CD4-positive, CD25-positive, alpha-beta regulatory T cell (primary cell): ENCODE measurements at regions not wholly inside any gene's neighbourhood (a gene's known extent, or its start where the extent isn't known, plus 50 kb on each side); places are given as distances from the start of the nearest gene placed in this dataset.
A peak's percentile ranks its signal among the peaks of the same experiment; 100 is the strongest.
"Not testable (repeated sequence)": the region's sequence is repeated elsewhere in the genome, so short reads cannot be mapped to it uniquely, and the experiment has no call there.

Experiments used
- ATAC-seq, 2 donors: fragments of 150-1000 bp; cut with Tn5 transposase; one replicate each; pipeline ENCODE4 v1.10.0; 2021; ENCODE audit warnings: low read depth in 2 of 2, moderate number of reproducible peaks in 2 of 2, moderate library complexity in 1 of 2
- DNase-seq, 3 donors: peaks; one replicate each; pipeline versions ENCODE4 v3.0.0 to v3.0.0-alpha.2; 2012 to 2022; ENCODE audit warnings: mixed read lengths in 1 of 3
- H3K27ac ChIP-seq: one replicate; pipeline ENCODE4 v1.7.0; 2013; ENCODE audit warnings: mild to moderate bottlenecking, low read length; ENCODE audit not compliant: insufficient read depth, poor library complexity, severe bottlenecking
- H3K27me3 ChIP-seq: one replicate; pipeline ENCODE4 v1.7.0; 2013; ENCODE audit warnings: low read length; ENCODE audit not compliant: control insufficient read depth, insufficient read depth
- H3K36me3 ChIP-seq: one replicate; pipeline ENCODE4 v1.7.0; 2013; ENCODE audit warnings: mild to moderate bottlenecking, low read length, moderate library complexity; ENCODE audit not compliant: control insufficient read depth, insufficient read depth
- H3K4me1 ChIP-seq: 2 replicates; pipeline ENCODE4 v1.7.0; 2013; ENCODE audit warnings: mild to moderate bottlenecking, low read length; ENCODE audit not compliant: insufficient read depth, control insufficient read depth, poor library complexity, severe bottlenecking
- H3K4me3 ChIP-seq: one replicate; pipeline ENCODE4 v1.7.0; 2013; ENCODE audit warnings: low read depth, mild to moderate bottlenecking, low read length, moderate library complexity
- H3K9me3 ChIP-seq, 2 experiments: 1 replicate in 1 of 2; 2 replicates in 1 of 2; pipeline ENCODE4 v1.7.0; 2013; ENCODE audit warnings: low read length in 2 of 2, mild to moderate bottlenecking in 1 of 2, moderate library complexity in 1 of 2; ENCODE audit not compliant: control insufficient read depth in 2 of 2
- H3K27ac Mint-ChIP-seq, 3 donors: one replicate each; pipeline ENCODE4 v1.8.0; 2020 to 2022; ENCODE audit warnings: mild to moderate bottlenecking in 3 of 3, mixed read lengths in 3 of 3, moderate library complexity in 2 of 3
- H3K27me3 Mint-ChIP-seq: one replicate; pipeline ENCODE4 v1.8.0; 2022; ENCODE audit warnings: mild to moderate bottlenecking, mixed read lengths
- H3K36me3 Mint-ChIP-seq: one replicate; pipeline ENCODE4 v1.8.0; 2020; ENCODE audit warnings: mixed read lengths
- H3K4me1 Mint-ChIP-seq, 4 donors: one replicate each; pipeline ENCODE4 v1.8.0; 2020 to 2022; ENCODE audit warnings: mixed read lengths in 4 of 4, mild to moderate bottlenecking in 1 of 4
- H3K4me3 Mint-ChIP-seq, 4 donors: one replicate each; pipeline ENCODE4 v1.8.0; 2020 to 2022; ENCODE audit warnings: mild to moderate bottlenecking in 4 of 4, mixed read lengths in 4 of 4, moderate library complexity in 3 of 4
- H3K9me3 Mint-ChIP-seq, 7 donors: one replicate each; pipeline ENCODE4 v1.8.0; 2020 to 2022; ENCODE audit warnings: mixed read lengths in 7 of 7, mild to moderate bottlenecking in 3 of 7, moderate library complexity in 2 of 7

GRCh38 chr7:57218196-57218716 is 86.0 kb upstream of the ZNF479 start:
- no peaks in the 10 kb centered on the region for H3K27me3 ChIP-seq
- Mint-ChIP-seq H3K4me3 (no peak overlapping the region), H3K9me3 (peaks cover 0 to 82% (median 41%) of the 10 kb centered on the region in 7 donors), H3K27me3 (no peaks in the 10 kb centered on the region), H3K36me3 (peaks cover 10% of the 10 kb centered on the region), H3K4me1 (no peaks in the 10 kb centered on the region), H3K27ac (peak overlapping the region in 1 of 3 donors; percentile 27)
- no peak for DNase-seq
- H3K36me3 ChIP-seq, result no peaks in the 10 kb centered on the region
- ATAC-seq, result no peak
- H3K4me3 ChIP-seq, result no peak overlapping the region
- H3K9me3 ChIP-seq, result peaks cover 8 to 41% of the 10 kb centered on the region in 2 experiments
- no peak overlapping the region for H3K27ac ChIP-seq
- no peaks in the 10 kb centered on the region for H3K4me1 ChIP-seq

DNA sequence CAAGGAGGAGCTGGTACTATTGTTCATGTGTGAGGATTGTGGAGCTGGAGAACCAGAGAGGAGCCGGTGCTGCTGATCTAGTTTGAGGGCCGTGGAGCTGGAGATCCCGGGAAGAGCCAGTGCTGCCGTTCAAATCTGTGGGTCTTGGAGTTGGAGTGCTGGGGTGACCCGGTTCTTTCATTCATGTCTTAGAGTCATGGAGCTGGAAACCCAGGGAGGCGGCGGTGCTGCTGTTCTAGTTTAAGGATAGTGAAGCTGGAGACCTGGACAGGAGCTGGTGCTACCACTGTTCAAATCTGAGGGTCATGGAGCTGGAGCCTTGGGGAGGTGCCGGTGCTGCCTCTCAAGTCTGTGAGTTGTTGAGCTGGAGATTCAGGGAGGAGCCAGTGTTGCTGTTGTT is 88.5 kb upstream of the ZNF479 start:
- Histone ChIP-seq H3K27ac (no peak overlapping the region), H3K27me3 (no peaks in the 10 kb centered on the region), H3K4me3 (no peak overlapping the region), H3K36me3 (no peaks in the 10 kb centered on the region), H3K4me1 (no peaks in the 10 kb centered on the region), H3K9me3 (peaks cover 8 to 38% of the 10 kb centered on the region in 2 experiments)
- H3K36me3 Mint-ChIP-seq, result peaks cover 10% of the 10 kb centered on the region
- no peak overlapping the region for H3K27ac Mint-ChIP-seq
- peaks cover 0 to 74% (median 39%) of the 10 kb centered on the region in 7 donors for H3K9me3 Mint-ChIP-seq
- DNase-seq (no peak), ATAC-seq (no peak)
- H3K4me1 Mint-ChIP-seq, result no peaks in the 10 kb centered on the region
- no peak overlapping the region for H3K4me3 Mint-ChIP-seq
- H3K27me3 Mint-ChIP-seq, result no peaks in the 10 kb centered on the region

GRCh38 chr7:57225666-57226065 is 93.4 kb upstream of the ZNF479 start:
- Histone ChIP-seq H3K27me3 (no peaks in the 10 kb centered on the region), H3K4me1 (no peaks in the 10 kb centered on the region), H3K9me3 (peaks cover 5 to 42% of the 10 kb centered on the region in 2 experiments), H3K4me3 (no peak overlapping the region), H3K36me3 (no peaks in the 10 kb centered on the region), H3K27ac (no peak overlapping the region)
- peaks cover under 1 to 60% (median 16%) of the 10 kb centered on the region in 7 donors for H3K9me3 Mint-ChIP-seq
- ATAC-seq (no peak), DNase-seq (no peak)
- H3K36me3 Mint-ChIP-seq, result no peaks in the 10 kb centered on the region
- H3K4me3 Mint-ChIP-seq, result no peak overlapping the region
- H3K27me3 Mint-ChIP-seq, result no peaks in the 10 kb centered on the region
- no peaks in the 10 kb centered on the region for H3K4me1 Mint-ChIP-seq
- H3K27ac Mint-ChIP-seq, result no peak overlapping the region

GRCh38 chr7:57241236-57241635 is 109.0 kb upstream of the ZNF479 start:
- H3K36me3 ChIP-seq, DNase-seq, H3K4me1 ChIP-seq, H3K4me3 Mint-ChIP-seq, H3K27ac Mint-ChIP-seq, H3K36me3 Mint-ChIP-seq, H3K27me3 Mint-ChIP-seq, H3K27ac ChIP-seq, ATAC-seq, H3K27me3 ChIP-seq, H3K4me3 ChIP-seq, H3K4me1 Mint-ChIP-seq: not testable (repeated sequence)
- peaks cover 8 to 49% of the 10 kb centered on the region in 2 experiments for H3K9me3 ChIP-seq
- peaks cover 6 to 61% (median 15%) of the 10 kb centered on the region in 7 donors for H3K9me3 Mint-ChIP-seq

DNA sequence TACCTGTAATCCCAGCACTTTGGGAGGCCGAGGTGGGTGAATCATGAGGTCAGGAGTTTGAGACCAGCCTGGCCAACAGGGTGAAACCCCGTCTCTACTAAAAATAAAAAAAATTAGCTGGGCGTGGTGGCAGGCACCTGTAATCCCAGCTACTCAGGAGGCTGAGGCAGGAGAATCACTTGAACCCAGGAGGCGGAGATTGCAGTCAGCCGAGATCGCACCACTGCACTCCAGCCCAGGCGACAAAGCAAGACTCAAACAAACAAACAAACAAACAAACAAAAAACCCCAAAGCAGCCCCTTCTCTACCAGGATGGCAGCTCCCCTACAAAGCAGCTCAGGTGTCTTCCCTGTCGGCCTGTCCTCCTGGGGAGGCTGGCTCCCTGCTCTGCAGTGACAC is 111.3 kb upstream of the ZNF479 start:
- H3K27me3 ChIP-seq, H3K36me3 Mint-ChIP-seq, H3K27me3 Mint-ChIP-seq, H3K27ac ChIP-seq, H3K4me1 ChIP-seq, H3K4me1 Mint-ChIP-seq, H3K27ac Mint-ChIP-seq, ATAC-seq, DNase-seq, H3K4me3 Mint-ChIP-seq, H3K4me3 ChIP-seq, H3K36me3 ChIP-seq: not testable (repeated sequence)
- peaks cover 11 to 44% of the 10 kb centered on the region in 2 experiments for H3K9me3 ChIP-seq
- H3K9me3 Mint-ChIP-seq, result peaks cover 5 to 58% (median 16%) of the 10 kb centered on the region in 7 donors

DNA sequence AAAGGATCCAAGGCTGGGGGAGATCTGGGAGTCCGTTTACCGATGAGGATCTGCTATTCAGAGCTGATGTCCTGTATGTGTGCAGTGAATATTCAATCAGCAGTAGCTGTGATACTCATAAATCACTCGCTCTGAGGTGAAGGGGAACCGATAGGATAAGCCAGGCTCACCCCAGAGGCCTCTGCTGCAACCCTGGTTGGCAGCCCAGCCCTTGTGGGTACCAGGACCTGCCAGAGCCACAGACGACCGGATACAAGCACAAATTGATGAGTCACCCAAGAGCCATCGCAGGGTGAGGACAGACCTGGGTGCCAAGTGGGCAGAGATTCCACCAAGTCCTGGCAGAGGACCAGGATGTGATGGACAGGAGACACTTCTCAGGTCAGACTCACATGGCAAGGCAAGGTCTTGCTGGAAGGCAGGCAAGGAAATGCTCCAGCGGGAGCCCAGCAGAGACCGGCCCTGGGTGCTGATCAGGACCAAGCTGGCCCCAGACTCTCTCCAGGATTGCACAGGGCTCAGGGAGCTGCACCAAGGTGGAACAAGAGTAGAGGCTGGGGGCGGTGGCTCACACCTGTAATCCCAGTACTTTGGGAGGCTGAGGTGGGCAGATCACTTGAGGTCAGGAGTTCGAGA is 112.2 kb upstream of the ZNF479 start:
- peaks cover 0 to 61% (median 14%) of the 10 kb centered on the region in 7 donors for H3K9me3 Mint-ChIP-seq
- not testable (repeated sequence) for H3K4me1 Mint-ChIP-seq, H3K36me3 Mint-ChIP-seq, H3K4me3 Mint-ChIP-seq, H3K27me3 Mint-ChIP-seq, H3K4me1 ChIP-seq, H3K36me3 ChIP-seq, H3K27ac ChIP-seq, H3K27me3 ChIP-seq, H3K27ac Mint-ChIP-seq, H3K4me3 ChIP-seq, DNase-seq, ATAC-seq
- H3K9me3 ChIP-seq, result peaks cover 11 to 51% of the 10 kb centered on the region in 2 experiments

DNA sequence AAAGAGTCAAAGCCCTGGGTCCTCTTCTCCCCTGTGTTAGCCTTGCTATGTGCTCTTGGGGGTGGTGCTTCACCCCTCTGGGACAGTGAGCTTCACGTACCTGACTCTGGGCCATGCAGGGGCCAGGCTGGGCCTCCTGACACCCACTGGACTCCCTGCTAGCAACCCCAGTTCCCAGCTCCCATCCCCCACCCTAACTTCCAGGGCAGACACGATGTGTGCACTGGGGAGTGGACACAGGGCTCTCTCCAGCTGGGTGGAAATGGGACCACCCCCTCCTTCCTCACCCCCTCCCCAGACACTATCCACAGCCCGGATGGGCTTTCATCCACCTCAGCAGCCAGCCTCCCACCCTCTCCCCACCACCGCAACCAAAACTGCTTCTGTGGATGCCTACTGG is 113.0 kb upstream of the ZNF479 start:
- Histone ChIP-seq H3K9me3 (peaks cover 14 to 54% of the 10 kb centered on the region in 2 experiments), H3K36me3 (no peaks in the 10 kb centered on the region), H3K4me1 (no peaks in the 10 kb centered on the region), H3K27me3 (no peaks in the 10 kb centered on the region), H3K27ac (no peak overlapping the region), H3K4me3 (no peak overlapping the region)
- H3K4me3 Mint-ChIP-seq, result no peak overlapping the region
- H3K27me3 Mint-ChIP-seq, result no peaks in the 10 kb centered on the region
- H3K4me1 Mint-ChIP-seq, result no peaks in the 10 kb centered on the region
- ATAC-seq (no peak), DNase-seq (no peak)
- no peak overlapping the region for H3K27ac Mint-ChIP-seq
- H3K36me3 Mint-ChIP-seq, result peaks cover 3% of the 10 kb centered on the region
- peaks cover 0 to 64% (median 14%) of the 10 kb centered on the region in 7 donors for H3K9me3 Mint-ChIP-seq

- no peak overlapping the region for H3K4me3 Mint-ChIP-seq
- ATAC-seq (no peak), DNase-seq (no peak)
- H3K36me3 Mint-ChIP-seq, result no peaks in the 10 kb centered on the region
- Histone ChIP-seq H3K36me3 (no peaks in the 10 kb centered on the region), H3K4me3 (no peak overlapping the region), H3K27ac (no peak overlapping the region), H3K27me3 (no peaks in the 10 kb centered on the region), H3K9me3 (peaks cover 15 to 47% of the 10 kb centered on the region in 2 experiments), H3K4me1 (no peaks in the 10 kb centered on the region)
- peaks cover 0 to 51% (median 13%) of the 10 kb centered on the region in 7 donors for H3K9me3 Mint-ChIP-seq
- no peak overlapping the region for H3K27ac Mint-ChIP-seq
- H3K27me3 Mint-ChIP-seq, result no peaks in the 10 kb centered on the region
- H3K4me1 Mint-ChIP-seq, result no peaks in the 10 kb centered on the region
These were observed 118.6 kb upstream of the ZNF479 start for GRCh38 chr7:57250801-57251200.
